Hepatocyte (in vitro differentiated cells): ENCODE measurements at regions not wholly inside any gene's neighbourhood (a gene's known extent, or its start where the extent isn't known, plus 50 kb on each side); places are given as distances from the start of the nearest gene placed in this dataset.

ENCODE experiments used
- DNase-seq: peaks from one replicate; pipeline ENCODE4 v3.0.0-alpha.2; 2016; ENCODE audit warnings: low spot score
- H2AFZ ChIP-seq: fragments of 200-600 bp; sonication (generic); 2 replicates; pipeline ENCODE4 v1.6.0; 2016; ENCODE audit warnings: antibody characterized with exemption, mild to moderate bottlenecking
- H3K27ac ChIP-seq: fragments of 200-600 bp; sonication (generic); 2 replicates; pipeline ENCODE4 v1.5.1; 2016; ENCODE audit warnings: mild to moderate bottlenecking
- H3K27me3 ChIP-seq: fragments of 200-600 bp; sonication (generic); 2 replicates; pipeline ENCODE4 v1.6.1; 2016
- H3K36me3 ChIP-seq: fragments of 200-600 bp; sonication (generic); replicated peaks from 2 replicates; pipeline ENCODE4 v1.5.1; 2016; ENCODE audit warnings: low read depth; ENCODE audit not compliant: insufficient read depth
- H3K4me1 ChIP-seq: fragments of 200-600 bp; sonication (generic); 2 replicates; pipeline ENCODE4 v1.5.1; 2016; ENCODE audit warnings: mild to moderate bottlenecking, moderate library complexity; ENCODE audit not compliant: insufficient read depth
- H3K4me2 ChIP-seq: fragments of 200-600 bp; sonication (generic); 2 replicates; pipeline ENCODE4 v1.6.0; 2016
- H3K4me3 ChIP-seq: fragments of 200-600 bp; sonication (generic); 2 replicates; pipeline ENCODE4 v1.5.1; 2016; ENCODE audit warnings: mild to moderate bottlenecking
- H3K79me2 ChIP-seq: fragments of 200-600 bp; sonication (generic); 2 replicates; pipeline ENCODE4 v1.6.0; 2017; ENCODE audit warnings: mild to moderate bottlenecking
- H3K9me2 ChIP-seq: fragments of 200-600 bp; sonication (generic); replicated peaks from 2 replicates; pipeline ENCODE4 v1.6.0; 2017; ENCODE audit warnings: mild to moderate bottlenecking; ENCODE audit not compliant: insufficient read depth
- H3K9me3 ChIP-seq: fragments of 200-600 bp; sonication (generic); 2 replicates; pipeline ENCODE4 v1.5.1; 2016; ENCODE audit warnings: low read depth, mild to moderate bottlenecking
- H4K20me1 ChIP-seq: fragments of 200-600 bp; sonication (generic); 2 replicates; pipeline ENCODE4 v1.6.0; 2016; ENCODE audit warnings: mild to moderate bottlenecking; ENCODE audit not compliant: insufficient read depth, poor library complexity, severe bottlenecking
- EZH2 ChIP-seq: fragments of 200-600 bp; sonication (generic); IDR thresholded peaks from 2 replicates; pipeline ENCODE4 v1.6.1; 2016; ENCODE audit warnings: antibody characterized with exemption, mild to moderate bottlenecking, borderline replicate concordance
- EZH2phosphoT487 ChIP-seq: fragments of 200-600 bp; sonication (generic); IDR thresholded peaks from one replicate; pipeline ENCODE4 v1.6.1; 2018; ENCODE audit warnings: antibody characterized with exemption, mild to moderate bottlenecking, low read depth, moderate library complexity; ENCODE audit not compliant: unreplicated experiment, severe bottlenecking
- WGBS: methylation state at CpG from one replicate; pipeline ENCODE4 v1.1.6; 2016; ENCODE audit warnings: low lambda C conversion rate; ENCODE audit errors: missing lambda C conversion rate; 5-methylcytosine and 5-hydroxymethylcytosine counted together
- TF ChIP-seq, protein P1 (sequence below): fragments of 200-600 bp; sonication (generic); IDR thresholded peaks from 2 replicates; pipeline ENCODE4 v1.5.1; 2016; ENCODE audit warnings: antibody characterized with exemption, mild to moderate bottlenecking; ENCODE audit not compliant: poor library complexity

GRCh38 chr3:139217633-139218032, 126.2 kb upstream of the MRPS22 start:
- no peaks in the 10 kb centered on the region for H3K36me3 ChIP-seq
- H3K4me1 ChIP-seq = no peaks in the 10 kb centered on the region
- no peak overlapping the region for H3K4me3 ChIP-seq
- H3K4me2 ChIP-seq = no peak overlapping the region
- H3K27me3 ChIP-seq = peaks cover 9% of the 10 kb centered on the region
- H4K20me1 ChIP-seq = no peaks in the 10 kb centered on the region
- no peaks in the 10 kb centered on the region for H3K79me2 ChIP-seq
- WGBS = 93% methylated on average over 3 of the region's 3 CpGs
- TF ChIP-seq EZH2 = no peak
- TF ChIP-seq, protein P1, sequence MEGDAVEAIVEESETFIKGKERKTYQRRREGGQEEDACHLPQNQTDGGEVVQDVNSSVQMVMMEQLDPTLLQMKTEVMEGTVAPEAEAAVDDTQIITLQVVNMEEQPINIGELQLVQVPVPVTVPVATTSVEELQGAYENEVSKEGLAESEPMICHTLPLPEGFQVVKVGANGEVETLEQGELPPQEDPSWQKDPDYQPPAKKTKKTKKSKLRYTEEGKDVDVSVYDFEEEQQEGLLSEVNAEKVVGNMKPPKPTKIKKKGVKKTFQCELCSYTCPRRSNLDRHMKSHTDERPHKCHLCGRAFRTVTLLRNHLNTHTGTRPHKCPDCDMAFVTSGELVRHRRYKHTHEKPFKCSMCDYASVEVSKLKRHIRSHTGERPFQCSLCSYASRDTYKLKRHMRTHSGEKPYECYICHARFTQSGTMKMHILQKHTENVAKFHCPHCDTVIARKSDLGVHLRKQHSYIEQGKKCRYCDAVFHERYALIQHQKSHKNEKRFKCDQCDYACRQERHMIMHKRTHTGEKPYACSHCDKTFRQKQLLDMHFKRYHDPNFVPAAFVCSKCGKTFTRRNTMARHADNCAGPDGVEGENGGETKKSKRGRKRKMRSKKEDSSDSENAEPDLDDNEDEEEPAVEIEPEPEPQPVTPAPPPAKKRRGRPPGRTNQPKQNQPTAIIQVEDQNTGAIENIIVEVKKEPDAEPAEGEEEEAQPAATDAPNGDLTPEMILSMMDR = no peak
- TF ChIP-seq EZH2phosphoT487 = no peak
- H3K9me2 ChIP-seq = no peaks in the 10 kb centered on the region
- H3K27ac ChIP-seq = no peak overlapping the region
- no peaks in the 10 kb centered on the region for H3K9me3 ChIP-seq
- DNase-seq = no peak
- H2AFZ ChIP-seq = no peak overlapping the region

DNA sequence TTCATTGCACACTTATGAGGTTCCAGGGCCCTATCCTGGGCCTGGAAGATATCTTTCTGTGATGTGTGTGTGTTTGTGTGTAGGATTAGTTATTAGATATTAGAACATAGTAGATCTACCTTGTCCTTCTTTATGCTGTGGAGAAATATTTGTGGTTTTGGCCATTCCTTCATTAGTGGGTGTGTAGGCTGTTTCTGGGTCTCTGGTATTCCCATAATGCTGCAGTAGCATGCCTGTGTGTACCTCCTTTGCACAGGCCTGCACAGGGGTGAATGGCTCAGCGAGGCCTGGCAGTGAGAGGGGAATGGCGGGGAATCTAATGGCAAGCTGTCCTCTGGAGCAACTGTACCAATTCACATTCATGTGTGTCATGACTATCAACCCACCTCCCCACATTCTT, 125.8 kb upstream of the MRPS22 start:
- H3K4me1 ChIP-seq = no peaks in the 10 kb centered on the region
- WGBS = 83% methylated on average over 2 of the region's 2 CpGs

DNA sequence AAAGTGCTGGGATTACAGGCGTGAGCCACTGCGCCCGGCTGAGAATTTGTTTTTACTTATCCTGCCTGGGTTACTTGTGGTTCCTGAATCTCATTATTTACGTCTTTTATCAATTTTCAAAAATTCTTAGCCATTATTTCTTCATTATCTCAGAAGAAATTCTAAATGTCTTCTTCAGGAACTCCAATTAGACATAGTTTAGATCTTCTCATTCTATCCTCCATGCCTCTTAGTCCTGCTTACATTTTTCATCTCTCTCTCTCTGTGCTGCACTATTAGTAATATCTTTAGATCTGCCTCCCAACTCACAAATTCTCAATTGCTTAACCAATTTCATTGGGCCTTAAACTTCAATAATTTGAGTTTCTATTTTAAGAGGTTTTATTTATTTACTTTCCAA, 124.4 kb upstream of the MRPS22 start:
- TF ChIP-seq EZH2phosphoT487 (no peak), EZH2 (no peak)
- TF ChIP-seq, protein P1 = no peak
- no peak overlapping the region for H2AFZ ChIP-seq
- no peaks in the 10 kb centered on the region for H3K4me1 ChIP-seq
- no peak overlapping the region for H3K4me2 ChIP-seq
- H3K36me3 ChIP-seq = no peaks in the 10 kb centered on the region
- peaks cover 7% of the 10 kb centered on the region for H3K27me3 ChIP-seq
- H3K27ac ChIP-seq = no peak overlapping the region
- H3K79me2 ChIP-seq = no peaks in the 10 kb centered on the region
- H4K20me1 ChIP-seq = no peaks in the 10 kb centered on the region
- 93% methylated on average over 4 of the region's 4 CpGs for WGBS
- H3K4me3 ChIP-seq = no peak overlapping the region
- no peaks in the 10 kb centered on the region for H3K9me2 ChIP-seq
- DNase-seq = no peak
- no peaks in the 10 kb centered on the region for H3K9me3 ChIP-seq

More for the DNA sequence above, 125.8 kb upstream of the MRPS22 start:
- Histone ChIP-seq H3K27ac (no peak overlapping the region), H2AFZ (no peak overlapping the region), H3K9me3 (no peaks in the 10 kb centered on the region), H3K4me2 (no peak overlapping the region), H3K9me2 (no peaks in the 10 kb centered on the region), H3K79me2 (no peaks in the 10 kb centered on the region), H3K4me3 (no peak overlapping the region), H3K36me3 (no peaks in the 10 kb centered on the region), H3K27me3 (peaks cover 9% of the 10 kb centered on the region), H4K20me1 (no peaks in the 10 kb centered on the region)
- DNase-seq = no peak
- TF ChIP-seq EZH2 (no peak), EZH2phosphoT487 (no peak)
- TF ChIP-seq, protein P1 = no peak
